ENCODE measurements at regions not wholly inside any gene's neighbourhood (a gene's known extent, or its start where the extent isn't known, plus 50 kb on each side); places are given as distances from the start of the nearest gene placed in this dataset.

- no peak for DNase-seq
These were observed 1233.8 kb upstream of the CNTN5 start for GRCh38 chr11:97786961-97787360.

GRCh38 chr11:97794876-97795275 is 1225.9 kb upstream of the CNTN5 start:
- DNase-seq = no peak

- no peak for DNase-seq
These were observed 1219.9 kb upstream of the CNTN5 start for GRCh38 chr11:97800891-97801290.

- no peak for DNase-seq
These were observed 1206.3 kb upstream of the CNTN5 start for GRCh38 chr11:97814325-97814959.

- no peak for DNase-seq
These were observed 1205.1 kb upstream of the CNTN5 start for GRCh38 chr11:97815667-97816066.

- DNase-seq = no peak
These were observed 1188.3 kb upstream of the CNTN5 start for GRCh38 chr11:97832451-97832850.

- no peak for DNase-seq
These were observed 1187.3 kb upstream of the CNTN5 start for GRCh38 chr11:97833412-97833811.

- no peak for DNase-seq
These were observed 1176.7 kb upstream of the CNTN5 start for GRCh38 chr11:97844016-97844415.

GRCh38 chr11:97847730-97848129 is 1173.0 kb upstream of the CNTN5 start:
- DNase-seq = no peak

GRCh38 chr11:97850701-97851100 is 1170.0 kb upstream of the CNTN5 start:
- no peak for DNase-seq

- no peak for DNase-seq
These were observed 1166.4 kb upstream of the CNTN5 start for GRCh38 chr11:97854357-97854756.

- DNase-seq = no peak
These were observed 1165.9 kb upstream of the CNTN5 start for GRCh38 chr11:97854877-97855276.

GRCh38 chr11:97856666-97857065 is 1164.1 kb upstream of the CNTN5 start:
- no peak for DNase-seq

GRCh38 chr11:97860237-97860636 is 1160.5 kb upstream of the CNTN5 start:
- no peak for DNase-seq

GRCh38 chr11:97862021-97862420 is 1158.7 kb upstream of the CNTN5 start:
- no peak for DNase-seq

GRCh38 chr11:97865424-97866012 is 1155.2 kb upstream of the CNTN5 start:
- DNase-seq = no peak

- no peak for DNase-seq
These were observed 1148.9 kb upstream of the CNTN5 start for GRCh38 chr11:97871816-97872215.

GRCh38 chr11:97880209-97880608 is 1140.5 kb upstream of the CNTN5 start:
- no peak for DNase-seq

- no peak for DNase-seq
These were observed 1137.7 kb upstream of the CNTN5 start for GRCh38 chr11:97883086-97883485.

GRCh38 chr11:97888641-97889040 is 1132.1 kb upstream of the CNTN5 start:
- DNase-seq = no peak

- DNase-seq = no peak
These were observed 1130.3 kb upstream of the CNTN5 start for GRCh38 chr11:97890466-97890865.

- no peak for DNase-seq
These were observed 1127.1 kb upstream of the CNTN5 start for GRCh38 chr11:97893612-97894011.

- DNase-seq = no peak
These were observed 1125.8 kb upstream of the CNTN5 start for GRCh38 chr11:97894978-97895377.

- DNase-seq = no peak
These were observed 1125.2 kb upstream of the CNTN5 start for GRCh38 chr11:97895572-97895971.

- DNase-seq = no peak
These were observed 1117.9 kb upstream of the CNTN5 start for GRCh38 chr11:97902828-97903227.

Measured in T-helper 2 cell (primary cell).